Psoas muscle (tissue), 7 donors: ENCODE measurements at regions not wholly inside any gene's neighbourhood (a gene's known extent, or its start where the extent isn't known, plus 50 kb on each side); places are given as distances from the start of the nearest gene placed in this dataset.

Experiments used
- ATAC-seq, 4 donors: fragments of 200-7000 bp; cut with Tn5 transposase; one replicate each; pipeline ENCODE4 v1.9.1; 2020; ENCODE audit warnings: moderate library complexity in 3 of 4, mild to moderate bottlenecking in 2 of 4
- DNase-seq, 2 donors: peaks; one replicate each; pipeline ENCODE4 v3.0.0-alpha.2; 2020
- H3K27ac ChIP-seq: fragments of 200-600 bp; one replicate; pipeline ENCODE4 v1.8.0; 2022
- H3K27me3 ChIP-seq, 3 donors: fragments of 200-600 bp in 1 of 3; one replicate each; pipeline versions ENCODE4 v1.6.1 to v1.8.0; 2013 to 2022; ENCODE audit warnings: low read length in 2 of 3, mild to moderate bottlenecking in 2 of 3, moderate library complexity in 1 of 3; ENCODE audit not compliant: insufficient read depth in 3 of 3
- H3K36me3 ChIP-seq, 2 donors: fragments of 200-600 bp in 1 of 2; one replicate each; pipeline versions ENCODE4 v1.6.1 to v1.8.0; 2013 to 2022; ENCODE audit warnings: low read depth in 1 of 2, mild to moderate bottlenecking in 1 of 2, moderate library complexity in 1 of 2; ENCODE audit not compliant: insufficient read depth in 1 of 2
- H3K4me1 ChIP-seq: fragments of 200-600 bp; one replicate; pipeline ENCODE4 v1.8.0; 2022
- H3K4me3 ChIP-seq: fragments of 200-600 bp; one replicate; pipeline ENCODE4 v1.8.0; 2022; ENCODE audit warnings: mild to moderate bottlenecking
- H3K9me3 ChIP-seq: fragments of 200-600 bp; one replicate; pipeline ENCODE4 v1.8.0; 2022
- WGBS, 3 donors: extraction: QIAGEN DNeasy Blood & Tissue Kit; methylation state at CpG; one replicate each; pipeline versions ENCODE4 v1.1.6 to v1.1.7; 2013; 5-methylcytosine and 5-hydroxymethylcytosine counted together
- intact Hi-C, 2 donors: fragments of 100-400 bp; cut with DNase I; formaldehyde crosslinking; loops; one replicate each; pipeline versions ENCODE4 v1.11.0 to v1.14.2; 2022
- TF ChIP-seq, protein P1 (sequence below): fragments of 200-600 bp; IDR thresholded peaks from one replicate; pipeline ENCODE4 v1.8.0; 2022; ENCODE audit warnings: antibody characterized with exemption
- donor health status: healthy with polysubstance abuse.
- donor health status: DM: no; HTN: no; CAD: no; lungs with moderate emphysema.
- donor health status: Bipolar disorder and iron deficiency.
- donor health status: healthy.
- donor health status: DM: yes; HTN: yes; CAD: no.
- donor health status: DM: no; HTN: no; CAD: no.
- donor health status: DM: yes; HTN: yes; CAD: no.

DNA sequence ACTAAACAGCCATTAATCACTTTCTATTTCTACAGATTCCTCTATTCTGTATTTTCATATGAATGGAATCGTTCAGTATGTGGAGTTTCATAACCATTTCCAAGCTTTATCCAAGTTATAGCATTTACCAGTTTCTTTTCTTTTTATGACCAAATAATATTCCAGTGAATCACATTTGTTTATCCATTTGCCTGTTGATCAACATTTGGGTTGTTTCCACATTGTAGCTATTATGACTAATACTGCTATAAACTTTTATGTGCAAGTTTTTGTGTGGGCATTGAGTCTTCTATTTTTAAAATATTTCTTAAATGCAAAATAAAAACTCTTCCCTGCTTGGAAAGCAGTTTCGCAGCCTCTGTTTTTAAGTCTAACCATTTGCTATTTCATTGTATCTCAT, 336.4 kb upstream of the OPRM1 start:
- no peak for DNase-seq
- H3K4me1 ChIP-seq, result no peaks in the 10 kb centered on the region
- no peak overlapping the region for H3K4me3 ChIP-seq
- no peaks in the 10 kb centered on the region for H3K36me3 ChIP-seq
- WGBS, 3 donors, result 71 to 74% (median 72%) methylated on average over 2 of the region's 2 CpGs
- intact Hi-C loops, result no loop called here
- H3K27ac ChIP-seq, result no peak overlapping the region
- H3K9me3 ChIP-seq, result peaks cover 5% of the 10 kb centered on the region
- ATAC-seq, result no peak
- TF ChIP-seq, protein P1, sequence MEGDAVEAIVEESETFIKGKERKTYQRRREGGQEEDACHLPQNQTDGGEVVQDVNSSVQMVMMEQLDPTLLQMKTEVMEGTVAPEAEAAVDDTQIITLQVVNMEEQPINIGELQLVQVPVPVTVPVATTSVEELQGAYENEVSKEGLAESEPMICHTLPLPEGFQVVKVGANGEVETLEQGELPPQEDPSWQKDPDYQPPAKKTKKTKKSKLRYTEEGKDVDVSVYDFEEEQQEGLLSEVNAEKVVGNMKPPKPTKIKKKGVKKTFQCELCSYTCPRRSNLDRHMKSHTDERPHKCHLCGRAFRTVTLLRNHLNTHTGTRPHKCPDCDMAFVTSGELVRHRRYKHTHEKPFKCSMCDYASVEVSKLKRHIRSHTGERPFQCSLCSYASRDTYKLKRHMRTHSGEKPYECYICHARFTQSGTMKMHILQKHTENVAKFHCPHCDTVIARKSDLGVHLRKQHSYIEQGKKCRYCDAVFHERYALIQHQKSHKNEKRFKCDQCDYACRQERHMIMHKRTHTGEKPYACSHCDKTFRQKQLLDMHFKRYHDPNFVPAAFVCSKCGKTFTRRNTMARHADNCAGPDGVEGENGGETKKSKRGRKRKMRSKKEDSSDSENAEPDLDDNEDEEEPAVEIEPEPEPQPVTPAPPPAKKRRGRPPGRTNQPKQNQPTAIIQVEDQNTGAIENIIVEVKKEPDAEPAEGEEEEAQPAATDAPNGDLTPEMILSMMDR, result no peak
- H3K27me3 ChIP-seq, result no peaks in the 10 kb centered on the region

DNA sequence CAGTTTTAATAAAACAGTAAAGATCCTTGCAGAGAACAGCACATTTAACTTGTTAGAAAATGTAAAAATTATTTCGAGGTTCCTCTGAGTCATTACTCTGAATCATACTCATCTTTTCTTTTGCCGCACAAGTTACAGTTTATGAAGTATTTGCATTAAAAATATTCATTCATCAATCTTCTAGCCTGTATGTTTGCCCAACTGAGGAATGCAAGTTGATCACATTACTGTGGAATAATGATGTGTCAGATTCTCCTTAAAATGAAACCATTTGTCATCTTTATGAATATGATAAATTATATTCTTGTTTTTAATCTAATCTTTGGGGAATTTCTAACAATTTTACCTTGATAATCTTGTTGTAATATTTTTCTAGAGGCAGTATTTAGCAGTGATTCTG, 340.4 kb upstream of the OPRM1 start:
- Histone ChIP-seq H3K4me3 (no peak overlapping the region), H3K36me3 (no peaks in the 10 kb centered on the region), H3K9me3 (no peaks in the 10 kb centered on the region), H3K4me1 (no peaks in the 10 kb centered on the region), H3K27me3 (no peaks in the 10 kb centered on the region), H3K27ac (no peak overlapping the region)
- intact Hi-C loops, result no loop called here
- WGBS, 3 donors, result 82 to 88% (median 86%) methylated on average over 2 of the region's 2 CpGs
- TF ChIP-seq, protein P1, result no peak
- no peak for ATAC-seq
- DNase-seq, result no peak

DNA sequence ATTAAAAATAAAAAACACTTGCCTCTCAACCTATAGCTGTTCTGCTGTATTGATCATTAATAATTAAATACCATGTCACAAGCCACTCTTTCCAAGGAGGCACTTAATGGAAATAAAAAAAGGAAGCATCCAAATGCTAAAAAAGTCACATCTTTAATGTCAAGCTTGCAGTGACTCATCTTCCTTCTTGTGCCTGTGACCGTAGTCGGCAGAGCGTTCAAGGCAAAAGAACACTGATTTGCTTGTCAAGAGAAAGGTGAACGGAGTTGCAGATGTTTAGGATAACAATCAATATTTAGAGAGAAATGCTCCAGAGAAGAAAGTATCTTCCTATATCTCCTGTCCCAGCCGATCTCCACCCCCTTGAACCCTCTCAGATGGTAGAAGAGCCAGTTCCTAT, 341.0 kb upstream of the OPRM1 start:
- Histone ChIP-seq H3K36me3 (no peaks in the 10 kb centered on the region), H3K27ac (no peak overlapping the region), H3K4me3 (no peak overlapping the region), H3K4me1 (no peaks in the 10 kb centered on the region), H3K9me3 (no peaks in the 10 kb centered on the region), H3K27me3 (no peaks in the 10 kb centered on the region)
- DNase-seq (no peak), ATAC-seq (no peak)
- TF ChIP-seq, protein P1, result no peak
- intact Hi-C loops, result no loop called here
- 86 to 91% (median 88%) methylated on average over 5 of the region's 5 CpGs for WGBS, 3 donors

DNA sequence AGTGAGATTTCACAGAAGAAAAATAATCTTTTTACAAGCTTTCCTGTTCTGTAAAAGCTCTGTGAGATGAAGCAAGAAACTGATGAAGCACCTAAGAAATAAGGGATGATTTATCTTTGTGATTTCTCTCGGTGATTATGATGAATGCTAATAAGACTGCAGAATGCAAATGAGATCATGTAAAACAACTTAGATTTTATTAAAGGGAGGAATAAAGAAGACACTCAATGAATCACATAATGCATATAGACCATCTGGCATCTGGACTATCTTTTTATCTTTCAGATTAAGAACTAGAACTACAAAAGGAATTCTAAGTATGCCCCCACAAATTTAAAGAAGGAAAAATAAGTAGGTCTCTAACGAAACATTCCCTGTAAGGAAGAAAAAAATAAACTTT, 361.5 kb upstream of the OPRM1 start:
- H3K27ac ChIP-seq, result no peak overlapping the region
- WGBS, 3 donors, result 77 to 83% (median 81%) methylated on average over 2 of the region's 2 CpGs
- no peak overlapping the region for H3K4me3 ChIP-seq
- intact Hi-C loops, result no loop called here
- DNase-seq (no peak), ATAC-seq (no peak)
- H3K9me3 ChIP-seq, result no peaks in the 10 kb centered on the region
- H3K36me3 ChIP-seq, result no peaks in the 10 kb centered on the region
- TF ChIP-seq, protein P1, result no peak
- H3K27me3 ChIP-seq, result no peaks in the 10 kb centered on the region
- no peaks in the 10 kb centered on the region for H3K4me1 ChIP-seq

DNA sequence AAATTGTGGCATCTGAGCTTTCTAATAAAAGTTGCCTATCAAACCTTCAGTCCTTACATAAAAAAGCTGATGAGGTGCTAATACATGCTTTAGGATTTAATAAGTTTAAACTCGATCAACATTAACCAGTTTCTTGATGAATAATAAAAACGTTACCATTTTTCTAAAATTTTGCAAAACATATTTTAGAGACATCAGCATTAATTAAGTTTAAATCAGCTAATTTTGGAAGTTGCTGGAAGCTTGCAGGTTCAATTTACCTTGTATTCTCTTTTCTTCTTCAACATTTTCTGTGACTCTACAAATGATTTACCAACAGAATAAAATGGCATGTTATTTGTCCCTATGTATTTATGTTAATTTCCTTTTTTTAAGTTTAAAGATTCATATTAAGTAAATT, 365.3 kb upstream of the OPRM1 start:
- H3K27me3 ChIP-seq, result no peaks in the 10 kb centered on the region
- H3K36me3 ChIP-seq, result no peaks in the 10 kb centered on the region
- H3K27ac ChIP-seq, result no peak overlapping the region
- H3K4me3 ChIP-seq, result no peak overlapping the region
- 72 to 87% (median 85%) methylated on average over 2 of the region's 2 CpGs for WGBS, 3 donors
- DNase-seq (no peak), ATAC-seq (no peak)
- H3K4me1 ChIP-seq, result no peaks in the 10 kb centered on the region
- TF ChIP-seq, protein P1, result no peak
- intact Hi-C loops, result no loop called here
- H3K9me3 ChIP-seq, result no peaks in the 10 kb centered on the region
